WTC11 (cell line): ENCODE measurements at regions not wholly inside any gene's neighbourhood (a gene's known extent, or its start where the extent isn't known, plus 50 kb on each side); places are given as distances from the start of the nearest gene placed in this dataset.

Source experiments
- ATAC-seq: fragments of 200-7000 bp; cut with Tn5 transposase; 2 replicates; pipeline ENCODE4 v1.10.0; 2021; ENCODE audit warnings: mild to moderate bottlenecking, moderate library complexity
- CTCF ChIA-PET: fragments of 300-600 bp; sonication (Branson Sonifier 250); formaldehyde crosslinking; loops from one replicate; lab custom pipeline; 2021; ENCODE audit warnings: antibody characterized with exemption; lab: Charles Lee
- POLR2A ChIA-PET: fragments of 350-600 bp; sonication (Branson Sonifier 250); formaldehyde crosslinking; loops from one replicate; lab custom pipeline; 2021; ENCODE audit warnings: antibody characterized with exemption; lab: Charles Lee
- DNase-seq: peaks from one replicate; pipeline ENCODE4 v3.0.0; 2021; ENCODE audit warnings: low spot score
- H3K27ac Mint-ChIP-seq: 2 replicates; pipeline ENCODE4 v1.8.0; 2021; ENCODE audit warnings: mixed read lengths
- H3K27me3 Mint-ChIP-seq: 2 replicates; pipeline ENCODE4 v1.8.0; 2021; ENCODE audit warnings: low read depth, mild to moderate bottlenecking, moderate library complexity, mixed read lengths
- H3K36me3 Mint-ChIP-seq: 2 replicates; pipeline ENCODE4 v1.8.0; 2021; ENCODE audit warnings: mixed read lengths
- H3K4me1 Mint-ChIP-seq: 2 replicates; pipeline ENCODE4 v1.8.0; 2022; ENCODE audit warnings: mixed read lengths
- H3K4me3 Mint-ChIP-seq: 2 replicates; pipeline ENCODE4 v1.8.0; 2021; ENCODE audit warnings: mild to moderate bottlenecking, moderate library complexity, mixed read lengths
- H3K9me3 Mint-ChIP-seq: 2 replicates; pipeline ENCODE4 v1.8.0; 2021; ENCODE audit warnings: mixed read lengths
- ATF1 ChIP-seq: sonication (generic); formaldehyde crosslinking; IDR thresholded peaks from 2 replicates; pipeline ENCODE4 v1.8.1; 2023; ENCODE audit warnings: mild to moderate bottlenecking, moderate library complexity, missing genetic modification reagents
- CREB1 ChIP-seq: sonication (generic); formaldehyde crosslinking; IDR thresholded peaks from 2 replicates; pipeline ENCODE4 v1.8.0; 2023; ENCODE audit warnings: mild to moderate bottlenecking, missing genetic modification reagents
- CREM ChIP-seq: sonication (generic); formaldehyde crosslinking; IDR thresholded peaks from 2 replicates; pipeline ENCODE4 v1.8.1; 2022; ENCODE audit warnings: mild to moderate bottlenecking, missing genetic modification reagents, moderate library complexity
- ELF4 ChIP-seq: sonication (generic); formaldehyde crosslinking; IDR thresholded peaks from 2 replicates; pipeline ENCODE4 v1.8.1; 2022; ENCODE audit warnings: low read depth, mild to moderate bottlenecking, moderate library complexity, missing genetic modification reagents
- ETV6 ChIP-seq: sonication (generic); formaldehyde crosslinking; IDR thresholded peaks from 2 replicates; pipeline ENCODE4 v1.8.1; 2022; ENCODE audit warnings: mild to moderate bottlenecking, missing genetic modification reagents
- JUN ChIP-seq: sonication (generic); formaldehyde crosslinking; IDR thresholded peaks from 2 replicates; pipeline ENCODE4 v1.8.0; 2023; ENCODE audit warnings: mild to moderate bottlenecking, missing genetic modification reagents
- NFATC4 ChIP-seq: fragments of 250-450 bp; sonication (Bioruptor Pico); IDR thresholded peaks from 2 replicates; pipeline ENCODE4 v1.9.0; 2021; ENCODE audit warnings: mild to moderate bottlenecking
- NR3C1 ChIP-seq: sonication (generic); formaldehyde crosslinking; conservative IDR thresholded peaks from 2 replicates; pipeline ENCODE4 v1.8.1; 2023; ENCODE audit warnings: low read depth, mild to moderate bottlenecking, missing genetic modification reagents
- OVOL2 ChIP-seq: fragments of 250-450 bp; sonication (Bioruptor Pico); IDR thresholded peaks from 2 replicates; pipeline ENCODE4 v1.9.0; 2021; ENCODE audit warnings: mild to moderate bottlenecking, borderline replicate concordance
- RORB ChIP-seq: fragments of 250-450 bp; sonication (Bioruptor Pico); IDR thresholded peaks from 2 replicates; pipeline ENCODE4 v1.9.0; 2021; ENCODE audit warnings: mild to moderate bottlenecking
- SOX15 ChIP-seq: fragments of 250-450 bp; sonication (Bioruptor Pico); IDR thresholded peaks from 2 replicates; pipeline ENCODE4 v1.9.0; 2021; ENCODE audit warnings: mild to moderate bottlenecking
- SP1 ChIP-seq: sonication (generic); formaldehyde crosslinking; conservative IDR thresholded peaks from 2 replicates; pipeline ENCODE4 v1.8.1; 2022; ENCODE audit warnings: missing genetic modification reagents
- TCF7 ChIP-seq: sonication (generic); formaldehyde crosslinking; IDR thresholded peaks from 2 replicates; pipeline ENCODE4 v1.8.0; 2022; ENCODE audit warnings: mild to moderate bottlenecking, low read depth, missing genetic modification reagents, moderate library complexity
- TP53 ChIP-seq: sonication (generic); formaldehyde crosslinking; IDR thresholded peaks from 2 replicates; pipeline ENCODE4 v1.8.1; 2023; ENCODE audit warnings: mild to moderate bottlenecking, missing genetic modification reagents
- ZNF121 ChIP-seq: sonication (generic); formaldehyde crosslinking; IDR thresholded peaks from 2 replicates; pipeline ENCODE4 v1.8.0; 2023; ENCODE audit warnings: missing genetic modification reagents
- ZNF138 ChIP-seq: sonication (generic); formaldehyde crosslinking; conservative IDR thresholded peaks from 2 replicates; pipeline ENCODE4 v1.8.1; 2022; ENCODE audit warnings: mild to moderate bottlenecking, moderate library complexity, missing genetic modification reagents
- ZNF232 ChIP-seq: sonication (generic); formaldehyde crosslinking; IDR thresholded peaks from 2 replicates; pipeline ENCODE4 v1.8.0; 2022; ENCODE audit warnings: mild to moderate bottlenecking, missing genetic modification reagents
- ZNF396 ChIP-seq: fragments of 250-450 bp; sonication (Bioruptor Pico); IDR thresholded peaks from 2 replicates; pipeline ENCODE4 v1.8.0; 2021; ENCODE audit warnings: mild to moderate bottlenecking, moderate library complexity, borderline replicate concordance
- TF ChIP-seq, protein P1 (sequence below): sonication (generic); formaldehyde crosslinking; IDR thresholded peaks from 2 replicates; pipeline ENCODE4 v1.8.0; 2022; ENCODE audit warnings: missing genetic modification reagents
- TF ChIP-seq, protein P2 (sequence below): sonication (generic); formaldehyde crosslinking; IDR thresholded peaks from 2 replicates; pipeline ENCODE4 v1.8.0; 2022; ENCODE audit warnings: mild to moderate bottlenecking, missing genetic modification reagents
- TF ChIP-seq, protein P3 (sequence below): sonication (generic); formaldehyde crosslinking; IDR thresholded peaks from 2 replicates; pipeline ENCODE4 v1.8.0; 2023; ENCODE audit warnings: mild to moderate bottlenecking, missing genetic modification reagents
- TF ChIP-seq, protein P4 (sequence below): sonication (generic); formaldehyde crosslinking; IDR thresholded peaks from 2 replicates; pipeline ENCODE4 v1.8.0; 2022; ENCODE audit warnings: mild to moderate bottlenecking, missing genetic modification reagents

DNA sequence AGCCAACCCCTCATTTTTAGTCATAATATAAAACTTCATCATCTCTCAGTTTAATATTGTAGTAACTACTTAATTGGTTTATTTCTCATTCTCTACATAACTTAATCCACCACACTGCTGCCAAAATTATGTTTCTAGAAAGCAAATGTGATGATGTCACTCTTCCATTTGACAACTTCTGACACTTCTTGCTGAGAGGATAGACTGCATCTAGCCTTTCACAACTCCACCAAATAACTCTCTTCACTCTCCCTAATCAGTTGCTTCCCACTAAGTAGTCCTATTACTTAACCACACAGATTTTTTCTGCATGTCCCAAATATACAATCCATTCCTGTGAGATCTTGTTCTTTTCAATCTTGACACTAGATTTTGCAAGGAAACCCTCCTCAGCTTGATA is 951.3 kb downstream of the EPHA7 start:
- ATAC-seq = no peak
- CTCF ChIA-PET = no interaction called here
- H3K27ac Mint-ChIP-seq = no peak overlapping the region
- H3K36me3 Mint-ChIP-seq = peaks cover 25% of the 10 kb centered on the region
- DNase-seq = no peak
- H3K27me3 Mint-ChIP-seq = peaks cover 3% of the 10 kb centered on the region; the same call in 1 of the 2 replicates
- TF ChIP-seq, protein P1, sequence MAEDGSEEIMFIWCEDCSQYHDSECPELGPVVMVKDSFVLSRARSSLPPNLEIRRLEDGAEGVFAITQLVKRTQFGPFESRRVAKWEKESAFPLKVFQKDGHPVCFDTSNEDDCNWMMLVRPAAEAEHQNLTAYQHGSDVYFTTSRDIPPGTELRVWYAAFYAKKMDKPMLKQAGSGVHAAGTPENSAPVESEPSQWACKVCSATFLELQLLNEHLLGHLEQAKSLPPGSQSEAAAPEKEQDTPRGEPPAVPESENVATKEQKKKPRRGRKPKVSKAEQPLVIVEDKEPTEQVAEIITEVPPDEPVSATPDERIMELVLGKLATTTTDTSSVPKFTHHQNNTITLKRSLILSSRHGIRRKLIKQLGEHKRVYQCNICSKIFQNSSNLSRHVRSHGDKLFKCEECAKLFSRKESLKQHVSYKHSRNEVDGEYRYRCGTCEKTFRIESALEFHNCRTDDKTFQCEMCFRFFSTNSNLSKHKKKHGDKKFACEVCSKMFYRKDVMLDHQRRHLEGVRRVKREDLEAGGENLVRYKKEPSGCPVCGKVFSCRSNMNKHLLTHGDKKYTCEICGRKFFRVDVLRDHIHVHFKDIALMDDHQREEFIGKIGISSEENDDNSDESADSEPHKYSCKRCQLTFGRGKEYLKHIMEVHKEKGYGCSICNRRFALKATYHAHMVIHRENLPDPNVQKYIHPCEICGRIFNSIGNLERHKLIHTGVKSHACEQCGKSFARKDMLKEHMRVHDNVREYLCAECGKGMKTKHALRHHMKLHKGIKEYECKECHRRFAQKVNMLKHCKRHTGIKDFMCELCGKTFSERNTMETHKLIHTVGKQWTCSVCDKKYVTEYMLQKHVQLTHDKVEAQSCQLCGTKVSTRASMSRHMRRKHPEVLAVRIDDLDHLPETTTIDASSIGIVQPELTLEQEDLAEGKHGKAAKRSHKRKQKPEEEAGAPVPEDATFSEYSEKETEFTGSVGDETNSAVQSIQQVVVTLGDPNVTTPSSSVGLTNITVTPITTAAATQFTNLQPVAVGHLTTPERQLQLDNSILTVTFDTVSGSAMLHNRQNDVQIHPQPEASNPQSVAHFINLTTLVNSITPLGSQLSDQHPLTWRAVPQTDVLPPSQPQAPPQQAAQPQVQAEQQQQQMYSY = no peak
- TF ChIP-seq ATF1 (CRISPR knock-in tag) (no peak), ZNF232 (CRISPR knock-in tag) (no peak), ZNF396 (CRISPR knock-in tag) (no peak), ETV6 (CRISPR knock-in tag) (no peak), TP53 (CRISPR knock-in tag) (no peak), SOX15 (CRISPR knock-in tag) (no peak), CREB1 (CRISPR knock-in tag) (no peak), NR3C1 (no peak), NFATC4 (CRISPR knock-in tag) (no peak), CREM (CRISPR knock-in tag) (no peak), JUN (CRISPR knock-in tag) (no peak), TCF7 (no peak), ZNF138 (CRISPR knock-in tag) (no peak)
- TF ChIP-seq, protein P2, sequence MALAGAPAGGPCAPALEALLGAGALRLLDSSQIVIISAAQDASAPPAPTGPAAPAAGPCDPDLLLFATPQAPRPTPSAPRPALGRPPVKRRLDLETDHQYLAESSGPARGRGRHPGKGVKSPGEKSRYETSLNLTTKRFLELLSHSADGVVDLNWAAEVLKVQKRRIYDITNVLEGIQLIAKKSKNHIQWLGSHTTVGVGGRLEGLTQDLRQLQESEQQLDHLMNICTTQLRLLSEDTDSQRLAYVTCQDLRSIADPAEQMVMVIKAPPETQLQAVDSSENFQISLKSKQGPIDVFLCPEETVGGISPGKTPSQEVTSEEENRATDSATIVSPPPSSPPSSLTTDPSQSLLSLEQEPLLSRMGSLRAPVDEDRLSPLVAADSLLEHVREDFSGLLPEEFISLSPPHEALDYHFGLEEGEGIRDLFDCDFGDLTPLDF (CRISPR knock-in tag) = no peak
- TF ChIP-seq, protein P3, sequence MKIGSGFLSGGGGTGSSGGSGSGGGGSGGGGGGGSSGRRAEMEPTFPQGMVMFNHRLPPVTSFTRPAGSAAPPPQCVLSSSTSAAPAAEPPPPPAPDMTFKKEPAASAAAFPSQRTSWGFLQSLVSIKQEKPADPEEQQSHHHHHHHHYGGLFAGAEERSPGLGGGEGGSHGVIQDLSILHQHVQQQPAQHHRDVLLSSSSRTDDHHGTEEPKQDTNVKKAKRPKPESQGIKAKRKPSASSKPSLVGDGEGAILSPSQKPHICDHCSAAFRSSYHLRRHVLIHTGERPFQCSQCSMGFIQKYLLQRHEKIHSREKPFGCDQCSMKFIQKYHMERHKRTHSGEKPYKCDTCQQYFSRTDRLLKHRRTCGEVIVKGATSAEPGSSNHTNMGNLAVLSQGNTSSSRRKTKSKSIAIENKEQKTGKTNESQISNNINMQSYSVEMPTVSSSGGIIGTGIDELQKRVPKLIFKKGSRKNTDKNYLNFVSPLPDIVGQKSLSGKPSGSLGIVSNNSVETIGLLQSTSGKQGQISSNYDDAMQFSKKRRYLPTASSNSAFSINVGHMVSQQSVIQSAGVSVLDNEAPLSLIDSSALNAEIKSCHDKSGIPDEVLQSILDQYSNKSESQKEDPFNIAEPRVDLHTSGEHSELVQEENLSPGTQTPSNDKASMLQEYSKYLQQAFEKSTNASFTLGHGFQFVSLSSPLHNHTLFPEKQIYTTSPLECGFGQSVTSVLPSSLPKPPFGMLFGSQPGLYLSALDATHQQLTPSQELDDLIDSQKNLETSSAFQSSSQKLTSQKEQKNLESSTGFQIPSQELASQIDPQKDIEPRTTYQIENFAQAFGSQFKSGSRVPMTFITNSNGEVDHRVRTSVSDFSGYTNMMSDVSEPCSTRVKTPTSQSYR = no peak
- peaks cover 10% of the 10 kb centered on the region for H3K4me1 Mint-ChIP-seq
- peaks cover 29% of the 10 kb centered on the region for H3K9me3 Mint-ChIP-seq
- POLR2A ChIA-PET = no interaction called here
- H3K4me3 Mint-ChIP-seq = no peak overlapping the region

DNA sequence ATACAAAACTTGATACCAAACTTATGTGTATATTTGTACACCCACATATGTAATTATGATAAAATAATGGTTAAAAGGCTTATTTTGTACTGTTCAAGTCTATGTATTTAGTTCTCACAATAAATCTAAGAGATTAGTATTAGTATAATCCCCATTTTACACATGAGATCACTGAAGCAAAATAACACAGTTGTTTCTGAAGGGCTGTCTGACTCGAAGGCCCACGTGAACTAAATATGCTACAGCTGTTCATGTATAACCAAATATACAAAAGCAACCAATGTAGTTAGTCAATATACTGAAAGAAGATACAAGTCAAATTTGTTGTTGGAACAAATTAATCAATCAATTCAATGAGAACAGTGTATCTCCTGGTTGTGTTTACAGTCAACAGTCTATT is 959.2 kb downstream of the EPHA7 start:
- no peak for DNase-seq
- TF ChIP-seq OVOL2 (CRISPR knock-in tag) (no peak), ZNF121 (CRISPR knock-in tag) (no peak), SOX15 (CRISPR knock-in tag) (no peak)
- H3K9me3 Mint-ChIP-seq = peaks cover 9% of the 10 kb centered on the region
- peaks cover 7% of the 10 kb centered on the region for H3K36me3 Mint-ChIP-seq
- ChIA-PET CTCF (no interaction called here), POLR2A (no interaction called here)
- H3K4me3 Mint-ChIP-seq = no peak overlapping the region
- H3K27ac Mint-ChIP-seq = no peak overlapping the region
- no peaks in the 10 kb centered on the region for H3K27me3 Mint-ChIP-seq
- peaks cover 10% of the 10 kb centered on the region for H3K4me1 Mint-ChIP-seq
- ATAC-seq = no peak

DNA sequence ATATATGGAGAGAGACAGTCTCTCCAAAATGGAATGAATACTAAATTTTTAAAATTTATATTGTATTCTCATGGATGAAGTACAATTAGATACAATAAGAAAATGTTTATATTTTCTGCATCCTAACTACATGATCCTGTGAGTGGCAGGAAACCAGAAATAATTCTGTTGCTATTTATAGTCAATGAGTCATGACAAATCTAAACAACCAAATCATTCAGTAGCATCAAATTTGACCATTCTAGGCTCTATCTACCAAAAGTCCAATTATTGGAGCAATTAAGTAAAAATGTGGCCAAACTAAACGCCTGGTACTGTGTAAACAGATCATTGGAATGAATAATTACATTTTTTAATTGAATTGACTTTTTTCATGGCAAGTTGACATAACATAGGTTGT is 959.8 kb downstream of the EPHA7 start:
- TF ChIP-seq RORB (no peak), ELF4 (CRISPR knock-in tag) (no peak), SP1 (CRISPR knock-in tag) (no peak)
- TF ChIP-seq, protein P4, sequence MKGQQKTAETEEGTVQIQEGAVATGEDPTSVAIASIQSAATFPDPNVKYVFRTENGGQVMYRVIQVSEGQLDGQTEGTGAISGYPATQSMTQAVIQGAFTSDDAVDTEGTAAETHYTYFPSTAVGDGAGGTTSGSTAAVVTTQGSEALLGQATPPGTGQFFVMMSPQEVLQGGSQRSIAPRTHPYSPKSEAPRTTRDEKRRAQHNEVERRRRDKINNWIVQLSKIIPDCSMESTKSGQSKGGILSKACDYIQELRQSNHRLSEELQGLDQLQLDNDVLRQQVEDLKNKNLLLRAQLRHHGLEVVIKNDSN (CRISPR knock-in tag) = no peak
- CTCF ChIA-PET = no interaction called here

More for the DNA sequence above, 959.8 kb downstream of the EPHA7 start:
- no peak overlapping the region for H3K4me3 Mint-ChIP-seq
- peaks cover 3% of the 10 kb centered on the region for H3K36me3 Mint-ChIP-seq
- no peak for ATAC-seq
- no peak overlapping the region for H3K27ac Mint-ChIP-seq
- H3K9me3 Mint-ChIP-seq = peaks cover 4% of the 10 kb centered on the region
- no peaks in the 10 kb centered on the region for H3K27me3 Mint-ChIP-seq
- H3K4me1 Mint-ChIP-seq = peaks cover 10% of the 10 kb centered on the region
- POLR2A ChIA-PET = no interaction called here
- no peak for DNase-seq
